HFFc6 (cell line): ENCODE measurements at regions not wholly inside any gene's neighbourhood (a gene's known extent, or its start where the extent isn't known, plus 50 kb on each side); places are given as distances from the start of the nearest gene placed in this dataset.

Experiments used
- DNase-seq: peaks from one replicate; pipeline ENCODE4 v3.0.0-alpha.2; 2018
- H3K27ac Mint-ChIP-seq: 2 replicates; pipeline ENCODE4 v1.8.0; 2020; ENCODE audit warnings: mild to moderate bottlenecking, mixed read lengths
- H3K27me3 Mint-ChIP-seq: 2 replicates; pipeline ENCODE4 v1.8.0; 2021; ENCODE audit warnings: mild to moderate bottlenecking, moderate library complexity, mixed read lengths; ENCODE audit not compliant: insufficient read depth
- H3K36me3 Mint-ChIP-seq: 2 replicates; pipeline ENCODE4 v1.8.0; 2021; ENCODE audit warnings: low read depth, mixed read lengths
- H3K4me1 Mint-ChIP-seq: 2 replicates; pipeline ENCODE4 v1.8.0; 2020; ENCODE audit warnings: low read depth, mixed read lengths
- H3K4me3 Mint-ChIP-seq: 2 replicates; pipeline ENCODE4 v1.8.0; 2020; ENCODE audit warnings: mild to moderate bottlenecking, moderate library complexity, mixed read lengths
- H3K9me3 Mint-ChIP-seq: 2 replicates; pipeline ENCODE4 v1.8.0; 2020; ENCODE audit warnings: mild to moderate bottlenecking, mixed read lengths
- CTCF ChIP-seq: fragments of 200-600 bp; sonication (generic); IDR thresholded peaks from 2 replicates; pipeline ENCODE4 v1.5.0; 2021; ENCODE audit warnings: antibody characterized with exemption, mild to moderate bottlenecking

- DNase-seq, result peak; percentile 64
- Mint-ChIP-seq H3K4me3 (peak overlapping the region; percentile 74), H3K9me3 (no peaks in the 10 kb centered on the region; the same call in 1 of the 2 replicates), H3K27ac (peak overlapping the region; percentile 84), H3K36me3 (no peaks in the 10 kb centered on the region), H3K27me3 (no peaks in the 10 kb centered on the region; the same call in 1 of the 2 replicates), H3K4me1 (peaks cover 51% of the 10 kb centered on the region)
- peak; percentile 18; the same call in 1 of the 2 replicates for TF ChIP-seq CTCF
Observed at GRCh38 chr6:71205336-71205956, 83.2 kb upstream of the OGFRL1 start.

- DNase-seq, result no peak
- Mint-ChIP-seq H3K4me3 (peak overlapping the region; percentile 14; the same call in 1 of the 2 replicates), H3K9me3 (no peaks in the 10 kb centered on the region; the same call in 1 of the 2 replicates), H3K4me1 (peaks cover 55% of the 10 kb centered on the region), H3K27ac (peak overlapping the region; percentile 81), H3K27me3 (no peaks in the 10 kb centered on the region; the same call in 1 of the 2 replicates), H3K36me3 (no peaks in the 10 kb centered on the region)
- TF ChIP-seq CTCF, result no peak
Observed at GRCh38 chr6:71206089-71206488, 82.5 kb upstream of the OGFRL1 start.

- H3K4me1 Mint-ChIP-seq, result peaks cover 54% of the 10 kb centered on the region
- no peaks in the 10 kb centered on the region; the same call in 1 of the 2 replicates for H3K27me3 Mint-ChIP-seq
- no peak for TF ChIP-seq CTCF
- no peak overlapping the region for H3K27ac Mint-ChIP-seq
- no peaks in the 10 kb centered on the region for H3K36me3 Mint-ChIP-seq
- no peaks in the 10 kb centered on the region; the same call in 1 of the 2 replicates for H3K9me3 Mint-ChIP-seq
- DNase-seq, result no peak
- H3K4me3 Mint-ChIP-seq, result no peak overlapping the region
Observed at GRCh38 chr6:71209206-71209605, 79.4 kb upstream of the OGFRL1 start.

- Mint-ChIP-seq H3K36me3 (no peaks in the 10 kb centered on the region), H3K27me3 (no peaks in the 10 kb centered on the region), H3K9me3 (no peaks in the 10 kb centered on the region; the same call in 1 of the 2 replicates), H3K27ac (no peak overlapping the region), H3K4me1 (peaks cover 50% of the 10 kb centered on the region), H3K4me3 (no peak overlapping the region)
- no peak for DNase-seq
- no peak for TF ChIP-seq CTCF
Observed at GRCh38 chr6:71209626-71210025, 79.0 kb upstream of the OGFRL1 start.

- no peaks in the 10 kb centered on the region for H3K27me3 Mint-ChIP-seq
- H3K27ac Mint-ChIP-seq, result peak overlapping the region; percentile 90
- peaks cover 28% of the 10 kb centered on the region for H3K4me1 Mint-ChIP-seq
- no peak for DNase-seq
- H3K4me3 Mint-ChIP-seq, result peak overlapping the region; percentile 56; the same call in 1 of the 2 replicates
- no peaks in the 10 kb centered on the region for H3K9me3 Mint-ChIP-seq
- TF ChIP-seq CTCF, result no peak
- no peaks in the 10 kb centered on the region for H3K36me3 Mint-ChIP-seq
Observed at GRCh38 chr6:71211799-71212198, 76.8 kb upstream of the OGFRL1 start.
